H1 (cell line): ENCODE measurements at regions not wholly inside any gene's neighbourhood (a gene's known extent, or its start where the extent isn't known, plus 50 kb on each side); places are given as distances from the start of the nearest gene placed in this dataset.

Source experiments
- CTCF ChIA-PET: fragments of 300-600 bp; sonication (Branson Sonifier 250); formaldehyde crosslinking; loops from one replicate; lab custom pipeline; 2021; ENCODE audit not compliant: partially characterized antibody; lab: Charles Lee
- POLR2A ChIA-PET: fragments of 300-600 bp; sonication (Branson Sonifier 250); formaldehyde crosslinking; loops from one replicate; lab custom pipeline; 2021; ENCODE audit warnings: inconsistent platforms; ENCODE audit not compliant: partially characterized antibody; lab: Charles Lee
- DNase-seq, 2 experiments: peaks; one replicate each; pipeline versions ENCODE4 v3.0.0 to v3.0.0-alpha.2; 2010 to 2022; ENCODE audit warnings: low spot score in 2 of 2, low read depth in 1 of 2, mixed read lengths in 1 of 2
- FAIRE-seq: peaks from 2 replicates; lab custom pipeline; 2011; peaks lifted over from hg19 to GRCh38; lab: Jason Lieb, UNC
- H2AFZ ChIP-seq: 2 replicates; pipeline ENCODE4 v1.8.1; 2012; ENCODE audit warnings: low read length, inconsistent platforms
- H2AK5ac ChIP-seq: 2 replicates; pipeline ENCODE4 v1.6.1; 2013; ENCODE audit warnings: low read depth, low read length
- H2BK120ac ChIP-seq: replicated peaks from 2 replicates; pipeline ENCODE3; 2013; ENCODE audit warnings: low read depth, low read length, inconsistent platforms
- H2BK12ac ChIP-seq: 2 replicates; pipeline ENCODE4 v1.6.1; 2013; ENCODE audit warnings: low read depth, low read length
- H2BK15ac ChIP-seq: 2 replicates; pipeline ENCODE4 v1.6.1; 2013; ENCODE audit warnings: low read length
- H2BK20ac ChIP-seq: 2 replicates; pipeline ENCODE4 v1.6.1; 2013; ENCODE audit warnings: low read length
- H2BK5ac ChIP-seq: 2 replicates; pipeline ENCODE4 v1.6.1; 2013; ENCODE audit warnings: low read depth, low read length
- H3K14ac ChIP-seq: 2 replicates; pipeline ENCODE4 v1.6.1; 2013; ENCODE audit warnings: inconsistent platforms; ENCODE audit not compliant: insufficient read length
- H3K18ac ChIP-seq: 2 replicates; pipeline ENCODE4 v1.6.1; 2013; ENCODE audit warnings: low read length; ENCODE audit errors: extremely low read depth
- H3K23ac ChIP-seq: 2 replicates; pipeline ENCODE4 v1.6.1; 2013; ENCODE audit warnings: inconsistent platforms; ENCODE audit not compliant: insufficient read length
- H3K23me2 ChIP-seq: 2 replicates; pipeline ENCODE4 v1.6.1; 2013; ENCODE audit warnings: low read depth, low read length
- H3K27ac ChIP-seq: 2 replicates; pipeline ENCODE4 v1.6.1; 2011; ENCODE audit warnings: low read depth, low read length, inconsistent platforms
- H3K27me3 ChIP-seq, 4 experiments: replicated peaks in 1 of 4; 1 replicate in 1 of 4; 2 replicates in 3 of 4; pipeline versions ENCODE4 v1.6.1 to v1.8.1; 2011 to 2013; ENCODE audit warnings: low read length in 3 of 4, mild to moderate bottlenecking in 3 of 4, inconsistent platforms in 2 of 4, mixed read lengths in 2 of 4, moderate library complexity in 1 of 4; ENCODE audit not compliant: control insufficient read depth in 3 of 4, insufficient read depth in 3 of 4; ENCODE audit errors: extremely low read depth in 1 of 4
- H3K36me3 ChIP-seq, 4 experiments: 2 replicates each; pipeline versions ENCODE4 v1.6.1 to v1.8.1; 2011 to 2013; ENCODE audit warnings: mild to moderate bottlenecking in 4 of 4, low read length in 3 of 4, moderate library complexity in 2 of 4, control low read depth in 1 of 4, inconsistent platforms in 1 of 4; ENCODE audit not compliant: insufficient read depth in 4 of 4, control insufficient read depth in 2 of 4
- H3K4ac ChIP-seq: replicated peaks from 2 replicates; pipeline ENCODE3; 2013; ENCODE audit warnings: low read length, low read depth, mixed read lengths, inconsistent platforms; ENCODE audit not compliant: insufficient read length
- H3K4me1 ChIP-seq, 4 experiments: replicated peaks in 1 of 4; 1 replicate in 1 of 4; 2 replicates in 3 of 4; pipeline versions ENCODE4 v1.6.1 to v1.8.1; 2011 to 2013; ENCODE audit warnings: low read length in 3 of 4, inconsistent platforms in 2 of 4, mixed read lengths in 1 of 4; ENCODE audit not compliant: insufficient read depth in 4 of 4, control insufficient read depth in 3 of 4
- H3K4me2 ChIP-seq, 2 experiments: 2 replicates each; pipeline versions ENCODE4 v1.6.1 to v1.8.1; 2011 to 2013; ENCODE audit warnings: low read depth in 2 of 2, low read length in 2 of 2, control low read depth in 1 of 2, inconsistent platforms in 1 of 2, mild to moderate bottlenecking in 1 of 2; ENCODE audit not compliant: insufficient read depth in 1 of 2
- H3K4me3 ChIP-seq, 4 experiments: fragments of 200-600, 300-600 bp in 1 of 4; sonication (generic), shearing (Covaris generic), sonication (Bioruptor Twin) in 1 of 4; 2 replicates each; pipeline versions ENCODE4 v1.5.1 to v1.8.1; 2011 to 2016; ENCODE audit warnings: low read length in 4 of 4, low read depth in 3 of 4, control low read depth in 2 of 4, inconsistent platforms in 2 of 4, mild to moderate bottlenecking in 2 of 4, mixed read lengths in 1 of 4, moderate library complexity in 1 of 4; ENCODE audit not compliant: insufficient read depth in 2 of 4; ENCODE audit errors: extremely low read depth in 1 of 4
- H3K56ac ChIP-seq: replicated peaks from 2 replicates; pipeline ENCODE3; 2013; ENCODE audit warnings: low read depth, mild to moderate bottlenecking, mixed read lengths, low read length, inconsistent platforms; ENCODE audit not compliant: insufficient read length
- H3K79me1 ChIP-seq: 2 replicates; pipeline ENCODE4 v1.6.1; 2013; ENCODE audit warnings: low read depth, low read length, control low read depth
- H3K79me2 ChIP-seq, 2 experiments: 2 replicates each; pipeline versions ENCODE4 v1.6.1 to v1.8.1; 2012 to 2013; ENCODE audit warnings: low read length in 2 of 2, mild to moderate bottlenecking in 2 of 2, inconsistent platforms in 1 of 2; ENCODE audit not compliant: insufficient read depth in 2 of 2, control insufficient read depth in 1 of 2
- H3K9ac ChIP-seq, 4 experiments: replicated peaks in 1 of 4; 1 replicate in 1 of 4; 2 replicates in 3 of 4; pipeline versions ENCODE4 v1.6.1 to v1.8.1; 2011 to 2013; ENCODE audit warnings: low read depth in 3 of 4, low read length in 3 of 4, control low read depth in 2 of 4, mild to moderate bottlenecking in 2 of 4, moderate library complexity in 2 of 4, inconsistent platforms in 1 of 4; ENCODE audit errors: extremely low read depth in 1 of 4
- H3K9me3 ChIP-seq, 2 experiments: 2 replicates each; pipeline versions ENCODE4 v1.6.1 to v1.8.1; 2012 to 2013; ENCODE audit warnings: mild to moderate bottlenecking in 2 of 2, moderate library complexity in 2 of 2, control low read depth in 1 of 2, inconsistent platforms in 1 of 2, low read depth in 1 of 2, low read length in 1 of 2, mixed read lengths in 1 of 2; ENCODE audit not compliant: insufficient read depth in 2 of 2
- H4K20me1 ChIP-seq, 2 experiments: replicated peaks in 1 of 2; 2 replicates each; pipeline versions ENCODE3 to v1.8.1; 2011 to 2013; ENCODE audit warnings: inconsistent platforms in 2 of 2, low read length in 2 of 2, mild to moderate bottlenecking in 1 of 2; ENCODE audit not compliant: insufficient read depth in 2 of 2, control insufficient read depth in 1 of 2
- H4K5ac ChIP-seq: 2 replicates; pipeline ENCODE4 v1.6.1; 2013; ENCODE audit warnings: low read length, low read depth, mixed read lengths, inconsistent platforms; ENCODE audit not compliant: insufficient read length
- H4K8ac ChIP-seq: 2 replicates; pipeline ENCODE4 v1.8.0; 2013; ENCODE audit warnings: mild to moderate bottlenecking, moderate library complexity, low read length, inconsistent platforms; ENCODE audit not compliant: insufficient read depth; ENCODE audit errors: extremely low read depth
- H4K91ac ChIP-seq: replicated peaks from 2 replicates; pipeline ENCODE3; 2013; ENCODE audit warnings: low read length, mixed read lengths, inconsistent platforms; ENCODE audit not compliant: insufficient read length
- CEBPB ChIP-seq: IDR thresholded peaks from 2 replicates; pipeline ENCODE4 v1.6.1; 2012; ENCODE audit warnings: low read depth, low read length
- WGBS, 2 experiments: shearing (Covaris generic) in 1 of 2; methylation state at CpG; one replicate each; pipeline versions ENCODE4 v1.1.6 to v1.1.7; 2013 to 2015; ENCODE audit warnings: low lambda C conversion rate in 2 of 2, mixed read lengths in 2 of 2, inconsistent platforms in 1 of 2, low coverage in 1 of 2, missing lambda C conversion rate in 1 of 2; ENCODE audit not compliant: insufficient replicate concordance in 2 of 2, insufficient coverage in 1 of 2, insufficient read length in 1 of 2; ENCODE audit errors: extremely low coverage in 1 of 2, missing lambda C conversion rate in 1 of 2; 5-methylcytosine and 5-hydroxymethylcytosine counted together

- Histone ChIP-seq H3K27ac (no peak overlapping the region), H2AK5ac (no peak overlapping the region), H2BK120ac (no peak overlapping the region), H4K8ac (no peak overlapping the region), H3K18ac (no peak overlapping the region), H3K79me1 (no peaks in the 10 kb centered on the region), H3K23ac (no peak overlapping the region), H4K5ac (no peak overlapping the region), H2BK12ac (no peak overlapping the region), H2BK5ac (no peak overlapping the region), H2AFZ (no peak overlapping the region), H3K9me3 (peaks cover 5 to 10% of the 10 kb centered on the region in 2 experiments; a peak in 2 of 4 replicates), H3K56ac (no peak overlapping the region), H2BK15ac (no peak overlapping the region), H3K4ac (no peak overlapping the region), H3K23me2 (no peaks in the 10 kb centered on the region), H3K4me2 (no peak overlapping the region), H2BK20ac (no peak overlapping the region), H3K9ac (no peak overlapping the region), H3K27me3 (no peaks in the 10 kb centered on the region), H3K4me1 (no peaks in the 10 kb centered on the region), H3K79me2 (no peaks in the 10 kb centered on the region), H3K14ac (no peak overlapping the region), H3K36me3 (no peaks in the 10 kb centered on the region), H4K91ac (no peak overlapping the region), H3K4me3 (no peak overlapping the region), H4K20me1 (no peaks in the 10 kb centered on the region)
- DNase-seq (no peak), FAIRE-seq (no peak)
- ChIA-PET CTCF (interaction anchor here (0.8 kb wide), 1 partner anchor 24 kb away, joined by 3 read pairs; no protein-coding TSS in a partner anchor), POLR2A (no interaction called here)
- 90% methylated on average over 4 of the region's 4 CpGs; no CpG with 5 or more reads in 1 of the 2 experiments for WGBS, 2 experiments
- no peak for TF ChIP-seq CEBPB
These were observed 502.1 kb downstream of the RPS24 start for GRCh38 chr10:78535716-78536218.
